Stimulated activated CD8-positive, alpha-beta memory T cell treated with anti-CD3 and anti-CD28 coated beads, Interleukin-7, amount 100 ng/mL, for 24 hours (primary cell): ENCODE measurements at regions not wholly inside any gene's neighbourhood (a gene's known extent, or its start where the extent isn't known, plus 50 kb on each side); places are given as distances from the start of the nearest gene placed in this dataset.
"Not testable (repeated sequence)": the region's sequence is repeated elsewhere in the genome, so short reads cannot be mapped to it uniquely, and the experiment has no call there.

Source experiments
- DNase-seq: peaks from one replicate; pipeline ENCODE4 v3.0.0-alpha.2; 2020; ENCODE audit warnings: low read depth

DNA sequence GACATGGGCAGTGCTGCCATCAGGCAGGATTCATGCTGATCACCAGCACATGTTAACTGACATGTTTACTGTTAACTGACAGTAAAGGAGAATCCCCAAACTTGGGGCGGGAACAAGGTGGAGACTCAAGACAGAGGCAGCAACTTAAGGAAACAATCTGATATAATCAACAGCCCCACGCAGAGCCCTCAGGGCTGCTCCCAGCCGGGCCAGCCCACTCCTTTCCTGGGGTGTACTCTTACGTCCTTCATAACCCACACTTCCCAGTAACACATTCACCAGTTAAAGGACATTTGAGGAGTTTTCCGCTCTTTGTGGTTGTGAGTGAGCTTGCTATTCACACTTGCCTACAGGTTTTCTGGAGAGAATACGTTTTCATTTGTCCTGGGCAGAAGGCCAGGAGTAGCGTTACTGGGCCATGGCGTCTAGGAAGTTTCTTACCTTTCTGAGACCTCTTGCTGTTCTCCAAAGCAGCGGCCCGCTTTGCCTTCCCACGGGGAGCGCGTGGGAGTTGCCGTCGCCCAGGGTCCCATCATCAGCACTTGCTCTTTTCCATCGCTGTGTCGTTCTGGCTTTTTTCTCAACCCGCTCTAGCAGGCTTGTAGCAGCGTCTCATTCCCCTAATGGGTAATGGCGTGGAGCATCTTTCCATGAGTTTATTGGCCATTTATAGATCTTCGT is 56.4 kb downstream of the FOXF2 start:
- no peak for DNase-seq

- no peak for DNase-seq
Measured at GRCh38 chr6:1449896-1450295, 60.5 kb downstream of the FOXF2 start.

GRCh38 chr6:1453024-1453423 is 63.6 kb downstream of the FOXF2 start:
- no peak for DNase-seq

- not testable (repeated sequence) for DNase-seq
Measured at GRCh38 chr6:1456816-1457215, 67.4 kb downstream of the FOXF2 start.

DNA sequence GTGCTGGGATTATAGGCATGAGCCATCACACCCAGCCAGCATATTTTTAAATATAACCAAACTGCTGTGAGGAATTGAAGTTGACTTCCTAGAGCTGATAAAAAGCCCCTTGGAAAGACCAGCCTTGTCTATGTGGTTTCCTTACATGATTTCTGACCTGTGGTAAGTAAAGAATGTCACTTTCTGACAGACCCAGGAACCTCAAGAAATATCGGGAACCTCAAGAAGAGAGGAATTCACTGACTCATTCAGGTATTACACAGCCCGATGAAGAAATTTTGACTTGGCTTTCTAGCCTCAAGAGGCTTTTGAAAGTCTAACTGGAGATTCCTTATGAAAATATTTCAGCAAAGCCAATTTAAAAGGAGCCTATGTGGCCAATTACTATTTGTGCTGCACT is 71.8 kb downstream of the FOXF2 start:
- DNase-seq: no peak

GRCh38 chr6:1461736-1462135 is 72.4 kb downstream of the FOXF2 start:
- no peak for DNase-seq

DNA sequence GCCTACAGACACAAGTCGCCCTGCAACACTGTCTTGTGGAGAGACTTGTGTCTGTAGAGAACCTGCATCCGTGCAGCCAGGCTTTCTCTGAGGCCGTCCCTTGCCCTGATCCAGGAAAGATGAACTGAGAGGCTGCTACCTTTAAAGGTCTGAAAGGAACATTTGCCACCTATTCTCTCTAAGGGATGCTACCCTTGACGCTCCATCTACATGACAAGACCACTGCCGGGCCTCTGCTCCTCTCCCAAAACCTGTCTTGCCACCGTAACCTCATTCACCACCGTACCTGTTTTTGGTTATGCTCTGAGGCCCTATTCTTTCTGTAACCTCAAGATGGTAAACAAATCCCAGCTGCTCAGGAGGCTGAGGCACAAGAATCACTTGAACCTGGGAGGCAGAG is 73.9 kb downstream of the FOXF2 start:
- no peak for DNase-seq

DNA sequence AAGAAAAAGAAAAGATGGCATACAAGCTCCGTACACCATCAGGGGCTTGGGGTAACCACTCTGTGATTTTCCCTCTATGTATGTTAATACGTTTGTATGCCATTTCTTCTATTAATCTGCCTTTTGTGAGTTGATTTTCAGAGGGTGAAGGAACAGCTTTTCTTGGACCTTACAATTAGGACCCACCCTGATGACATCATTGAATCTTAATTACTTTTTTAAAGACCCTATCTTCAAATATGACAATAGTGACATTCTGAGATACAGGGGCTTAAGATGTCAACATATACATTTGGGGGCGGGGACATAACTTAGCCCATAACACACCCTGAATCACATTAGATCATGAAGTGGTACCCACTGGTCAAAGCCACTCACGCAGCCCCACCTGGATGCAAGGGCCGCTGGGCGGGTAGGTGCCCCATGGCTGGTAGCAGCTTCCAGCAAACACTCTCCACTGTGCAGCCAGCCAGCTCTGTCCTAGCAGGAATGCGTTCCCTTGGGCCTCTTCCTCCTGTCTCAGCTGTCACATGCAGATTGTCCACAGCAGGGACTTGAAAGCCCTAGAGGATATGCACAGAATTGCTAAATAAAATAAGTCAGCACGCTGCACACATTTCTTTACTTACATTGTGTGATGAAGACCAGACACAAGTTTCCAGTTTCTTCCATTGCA is 74.5 kb downstream of the FOXF2 start:
- no peak for DNase-seq

DNA sequence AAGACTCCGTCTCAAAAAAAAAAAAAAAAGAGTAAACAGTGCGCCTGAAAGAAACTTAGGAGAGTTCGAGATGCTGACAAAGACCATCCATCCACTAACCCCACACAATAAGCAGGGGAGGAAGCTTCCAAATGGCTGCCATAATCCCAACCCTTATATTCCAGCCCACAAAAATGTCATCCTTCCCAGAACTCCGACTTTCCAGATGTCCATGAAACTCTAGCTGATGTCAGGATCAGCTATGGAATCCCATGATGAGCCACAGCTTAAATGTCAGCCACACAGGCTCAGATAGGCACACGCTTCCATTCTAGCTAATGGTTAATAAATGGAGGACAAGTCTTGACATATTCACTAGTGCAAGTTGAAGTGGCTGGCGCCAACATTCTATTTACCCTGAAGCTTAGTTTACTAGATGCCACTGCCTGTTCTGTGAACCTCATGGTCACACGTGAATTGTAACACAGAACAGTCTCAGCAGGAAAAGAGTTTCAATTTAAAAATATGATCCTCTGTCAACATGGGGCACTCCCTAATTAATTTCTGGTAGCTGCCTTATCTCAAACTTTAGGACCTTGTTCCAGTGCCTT is 75.5 kb downstream of the FOXF2 start:
- no peak for DNase-seq

DNA sequence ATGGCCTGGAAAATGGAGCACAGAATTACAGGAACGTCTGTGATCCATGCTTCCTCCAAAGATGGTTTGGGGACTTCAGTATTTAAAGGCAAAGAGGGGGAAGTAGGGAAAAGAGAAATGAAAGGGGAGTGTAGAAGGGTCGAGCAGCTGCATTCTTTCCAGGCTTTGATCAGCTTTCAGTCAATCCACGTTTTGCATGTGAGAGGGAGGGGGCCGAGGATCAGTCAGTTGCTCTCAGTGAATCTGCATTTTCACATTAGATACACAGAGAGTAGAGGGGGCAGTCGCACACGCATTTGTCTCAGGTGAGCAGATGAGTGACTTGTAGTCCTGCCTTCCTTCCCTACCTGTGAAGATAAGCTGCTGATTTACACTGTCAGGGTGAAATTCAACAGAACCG is 78.8 kb downstream of the FOXF2 start:
- no peak for DNase-seq

GRCh38 chr6:1470040-1470439 is 80.7 kb downstream of the FOXF2 start:
- DNase-seq: no peak

DNA sequence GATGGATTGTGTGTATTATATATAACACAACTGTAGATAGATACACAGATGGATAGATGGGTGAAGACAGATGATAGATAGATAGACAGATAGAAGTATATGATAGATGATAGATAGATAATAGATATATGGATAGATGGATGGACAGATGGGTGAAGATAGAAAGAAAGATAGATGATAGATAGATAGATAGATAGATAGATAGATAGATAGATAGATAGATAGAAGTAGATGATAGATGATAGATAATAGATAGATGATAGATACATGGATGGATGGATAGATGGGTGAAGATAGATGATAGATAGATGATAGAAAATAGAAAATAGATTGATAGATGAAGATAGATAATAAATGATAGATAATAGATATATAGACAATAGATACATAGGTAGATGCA is 83.3 kb downstream of the FOXF2 start:
- no peak for DNase-seq

DNA sequence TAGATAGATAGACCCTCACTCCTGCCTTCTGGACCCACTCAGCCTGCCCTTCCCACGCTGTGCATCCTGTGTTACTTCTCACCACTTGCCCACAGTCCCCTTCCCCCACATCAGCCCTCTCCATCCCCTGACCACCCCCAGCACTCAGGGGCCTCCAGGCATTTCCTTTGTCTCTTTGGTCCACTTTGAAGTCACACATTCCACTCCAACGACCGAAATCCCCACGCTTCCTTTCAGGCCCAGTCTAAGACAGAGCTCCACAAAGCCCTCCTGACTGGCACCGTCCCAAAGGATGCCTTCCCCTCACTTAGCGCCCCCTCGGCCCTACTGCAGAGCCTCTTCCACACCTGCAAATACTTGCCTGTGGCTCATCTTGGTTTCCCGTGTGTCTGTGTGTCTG is 83.8 kb downstream of the FOXF2 start:
- no peak for DNase-seq

GRCh38 chr6:1473598-1473997 is 84.2 kb downstream of the FOXF2 start:
- DNase-seq: no peak

GRCh38 chr6:1474205-1474604 is 84.8 kb downstream of the FOXF2 start:
- DNase-seq: no peak

DNA sequence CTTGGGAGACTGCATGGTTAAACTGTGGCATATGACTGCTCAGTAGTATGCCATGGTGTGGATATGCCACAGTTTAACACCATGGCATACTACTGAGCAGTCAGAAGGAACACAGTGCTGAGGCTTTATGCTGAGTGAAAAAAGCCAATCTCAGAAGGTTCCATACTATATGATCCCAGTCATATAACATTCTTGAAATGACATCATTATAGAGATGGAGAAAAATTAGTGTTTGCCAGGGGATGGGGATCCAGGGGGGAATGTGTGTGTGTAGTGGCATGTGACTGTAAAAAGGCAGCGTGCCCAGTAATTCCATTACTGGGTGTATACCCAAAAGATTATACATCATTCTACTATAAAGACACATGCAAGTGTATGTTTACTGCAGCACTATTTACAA is 85.8 kb downstream of the FOXF2 start:
- DNase-seq: no peak

GRCh38 chr6:1477432-1478090 is 88.2 kb downstream of the FOXF2 start:
- no peak for DNase-seq

- DNase-seq: not testable (repeated sequence)
Measured at GRCh38 chr6:1478163-1478826, 88.9 kb downstream of the FOXF2 start.

DNA sequence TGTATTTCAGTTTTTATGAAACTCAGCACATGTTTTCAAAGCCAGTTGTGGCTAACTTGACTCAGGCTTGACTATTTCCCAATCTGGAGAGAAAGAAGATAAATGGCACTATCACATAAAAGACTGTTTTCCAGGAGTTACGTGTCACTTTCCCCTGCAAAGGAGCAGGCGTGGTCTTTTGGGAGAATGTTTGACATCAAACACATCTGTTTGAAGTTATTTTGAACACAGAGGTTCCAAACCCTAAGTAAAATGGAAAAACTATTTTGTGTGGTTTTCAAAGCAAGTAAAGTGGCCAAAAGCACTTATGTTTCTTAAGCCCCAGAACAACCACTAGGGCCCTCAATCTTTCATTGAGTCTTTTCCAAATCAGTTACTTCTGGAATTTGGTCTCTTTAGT is 89.7 kb downstream of the FOXF2 start:
- no peak for DNase-seq

DNA sequence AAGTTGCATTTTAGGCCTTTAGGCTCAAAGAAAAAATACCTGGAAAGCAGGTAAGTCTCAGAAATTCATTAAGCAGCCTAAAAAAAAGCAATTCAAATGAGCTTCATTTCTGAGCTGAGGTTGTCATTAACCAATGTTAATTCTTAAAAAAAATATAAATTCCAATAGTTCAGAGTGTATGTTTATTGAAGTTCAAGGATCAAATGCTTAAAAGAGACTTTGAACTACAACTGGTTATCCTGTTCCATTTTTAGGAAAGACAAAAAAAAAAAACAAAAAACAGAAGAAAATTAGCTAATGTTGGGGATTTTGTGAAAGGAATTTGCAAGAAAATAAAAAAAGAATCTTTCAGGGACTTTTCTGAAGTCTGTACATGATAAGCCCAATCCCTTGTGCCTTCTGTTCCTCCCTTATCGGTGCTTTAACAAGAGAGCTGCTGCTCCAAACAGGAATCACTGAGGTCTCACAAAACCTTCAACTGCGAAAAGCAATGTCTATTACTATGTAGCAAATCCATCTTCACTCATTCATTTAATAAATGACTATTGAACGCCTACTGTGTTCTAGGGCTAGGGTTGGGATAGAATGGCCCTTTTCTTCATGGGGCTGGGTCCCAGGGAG is 90.3 kb downstream of the FOXF2 start:
- DNase-seq: no peak

- DNase-seq: no peak
Measured at GRCh38 chr6:1481286-1481685, 91.9 kb downstream of the FOXF2 start.
